Loucy (cell line): ENCODE measurements at regions not wholly inside any gene's neighbourhood (a gene's known extent, or its start where the extent isn't known, plus 50 kb on each side); places are given as distances from the start of the nearest gene placed in this dataset.

Experiments used
- H2AFZ ChIP-seq: fragments of 200-600 bp; sonication (generic); 2 replicates; pipeline ENCODE4 v1.6.0; 2016; ENCODE audit warnings: antibody characterized with exemption, mild to moderate bottlenecking, low read length, moderate library complexity
- H3F3A ChIP-seq: fragments of 200-600 bp; 2 replicates; pipeline ENCODE4 v1.6.0; 2016; ENCODE audit warnings: antibody characterized with exemption, low read depth, mild to moderate bottlenecking
- H3K27me3 ChIP-seq: fragments of 200-600 bp; sonication (generic); 2 replicates; pipeline ENCODE4 v1.6.1; 2014; ENCODE audit warnings: low read length, mild to moderate bottlenecking; ENCODE audit not compliant: insufficient read depth, poor library complexity, severe bottlenecking
- H3K36me3 ChIP-seq: fragments of 200-600 bp; sonication (generic); 2 replicates; pipeline ENCODE4 v1.6.1; 2016; ENCODE audit warnings: low read length; ENCODE audit not compliant: insufficient read depth
- H3K4me1 ChIP-seq: fragments of 200-600 bp; sonication (generic); 2 replicates; pipeline ENCODE4 v1.5.1; 2014; ENCODE audit warnings: low read length, mild to moderate bottlenecking; ENCODE audit not compliant: insufficient read depth, poor library complexity, severe bottlenecking
- H3K4me2 ChIP-seq: fragments of 200-600 bp; sonication (generic); 2 replicates; pipeline ENCODE4 v1.6.0; 2014; ENCODE audit warnings: antibody characterized with exemption, low read length, low read depth, mild to moderate bottlenecking; ENCODE audit not compliant: poor library complexity, severe bottlenecking
- H3K4me3 ChIP-seq: fragments of 200-600 bp; sonication (generic); 2 replicates; pipeline ENCODE4 v1.5.1; 2014; ENCODE audit warnings: low read length, mild to moderate bottlenecking, mixed read lengths; ENCODE audit not compliant: poor library complexity, severe bottlenecking
- H3K79me2 ChIP-seq: fragments of 200-600 bp; sonication (generic); 2 replicates; pipeline ENCODE4 v1.6.1; 2014; ENCODE audit warnings: low read length; ENCODE audit not compliant: insufficient read depth
- H3K9ac ChIP-seq: fragments of 200-600 bp; sonication (generic); 2 replicates; pipeline ENCODE4 v1.6.0; 2014; ENCODE audit warnings: mild to moderate bottlenecking, low read depth, low read length, moderate library complexity; ENCODE audit not compliant: poor library complexity, severe bottlenecking
- H3K9me2 ChIP-seq: fragments of 200-600 bp; sonication (generic); replicated peaks from 2 replicates; pipeline ENCODE4 v1.6.1; 2016; ENCODE audit warnings: low read depth, low read length, mixed read lengths
- H3K9me3 ChIP-seq: fragments of 200-600 bp; sonication (generic); 2 replicates; pipeline ENCODE4 v1.6.1; 2014; ENCODE audit warnings: mild to moderate bottlenecking, antibody characterized with exemption, low read length, low read depth; ENCODE audit not compliant: insufficient read depth
- H4K20me1 ChIP-seq: fragments of 200-600 bp; sonication (generic); 2 replicates; pipeline ENCODE4 v1.6.0; 2014; ENCODE audit warnings: antibody characterized with exemption, low read length, mild to moderate bottlenecking; ENCODE audit not compliant: insufficient read depth, poor library complexity, severe bottlenecking
- CTCF ChIP-seq: fragments of 200-600 bp; sonication (generic); conservative IDR thresholded peaks from 2 replicates; pipeline ENCODE4 v1.5.1; 2014; ENCODE audit warnings: mild to moderate bottlenecking, antibody characterized with exemption, low read length
- EZH2phosphoT487 ChIP-seq: fragments of 200-600 bp; IDR thresholded peaks from 2 replicates; pipeline ENCODE4 v1.6.1; 2018; ENCODE audit warnings: antibody characterized with exemption, mild to moderate bottlenecking, moderate library complexity, borderline replicate concordance

DNA sequence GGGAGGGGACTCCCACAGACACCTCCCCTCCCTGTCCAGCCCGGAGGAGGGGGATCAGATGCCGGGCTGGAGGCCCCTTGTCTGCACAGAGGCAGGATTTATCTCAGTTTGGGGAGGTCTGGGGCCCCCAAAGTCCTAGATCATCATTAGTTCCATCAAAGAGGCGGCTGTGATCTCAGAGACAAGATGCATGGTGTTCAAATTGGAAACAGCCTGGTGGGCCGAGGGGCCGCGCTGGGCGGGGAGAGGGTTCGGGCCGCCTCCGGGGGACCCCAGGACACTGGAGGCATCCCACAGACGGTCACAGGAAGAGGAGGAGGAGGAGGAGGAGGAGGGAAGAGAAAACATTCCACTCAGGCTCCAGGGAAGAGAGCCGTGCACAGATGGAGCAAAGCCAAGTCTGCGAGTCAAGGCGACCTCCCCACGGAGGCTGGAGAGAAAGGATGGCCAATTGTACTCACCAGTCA is 69.5 kb upstream of the CUX1 start:
- Histone ChIP-seq H3K4me1 (peaks cover 29% of the 10 kb centered on the region), H3K9ac (no peak overlapping the region), H3K79me2 (peaks cover 15% of the 10 kb centered on the region), H3K9me2 (no peaks in the 10 kb centered on the region), H3F3A (no peaks in the 10 kb centered on the region), H3K4me3 (no peak overlapping the region), H3K9me3 (no peaks in the 10 kb centered on the region), H2AFZ (no peak overlapping the region), H3K4me2 (no peak overlapping the region), H3K27me3 (no peaks in the 10 kb centered on the region), H3K36me3 (no peaks in the 10 kb centered on the region), H4K20me1 (no peaks in the 10 kb centered on the region)
- no peak for TF ChIP-seq EZH2phosphoT487
- TF ChIP-seq CTCF: no peak

GRCh38 chr7:101749891-101750290 is 67.5 kb upstream of the CUX1 start:
- Histone ChIP-seq H3F3A (no peaks in the 10 kb centered on the region), H3K4me3 (no peak overlapping the region), H4K20me1 (no peaks in the 10 kb centered on the region), H3K9me2 (no peaks in the 10 kb centered on the region), H3K9ac (no peak overlapping the region), H3K79me2 (no peaks in the 10 kb centered on the region), H3K9me3 (no peaks in the 10 kb centered on the region), H3K4me1 (peaks cover 25% of the 10 kb centered on the region), H2AFZ (no peak overlapping the region), H3K36me3 (no peaks in the 10 kb centered on the region), H3K4me2 (no peak overlapping the region), H3K27me3 (no peaks in the 10 kb centered on the region)
- TF ChIP-seq EZH2phosphoT487 (no peak), CTCF (no peak)

- Histone ChIP-seq H3K79me2 (no peaks in the 10 kb centered on the region), H4K20me1 (no peaks in the 10 kb centered on the region), H3K36me3 (no peaks in the 10 kb centered on the region), H3K9me2 (no peaks in the 10 kb centered on the region), H3K9me3 (no peaks in the 10 kb centered on the region), H3K4me2 (no peak overlapping the region), H3F3A (no peaks in the 10 kb centered on the region), H3K4me3 (no peak overlapping the region), H2AFZ (no peak overlapping the region), H3K4me1 (peaks cover 11% of the 10 kb centered on the region), H3K9ac (no peak overlapping the region), H3K27me3 (no peaks in the 10 kb centered on the region)
- TF ChIP-seq CTCF (no peak), EZH2phosphoT487 (no peak)
These were observed 64.1 kb upstream of the CUX1 start for GRCh38 chr7:101753316-101753715.
